ENCODE measurements at regions not wholly inside any gene's neighbourhood (a gene's known extent, or its start where the extent isn't known, plus 50 kb on each side); places are given as distances from the start of the nearest gene placed in this dataset.

- H2AFZ ChIP-seq (ENCODE audit: low read length), result no peak overlapping the region
Measured at GRCh38 chr2:221750316-221750715, 178.2 kb upstream of the EPHA4 start.

GRCh38 chr2:221747289-221747972 lies 175.3 kb upstream of the EPHA4 start:
- H3K4me1 ChIP-seq (ENCODE audit: insufficient read depth, low read length), result no peaks in the 10 kb centered on the region
- H3K9ac ChIP-seq (ENCODE audit: low read length), result no peak overlapping the region
- H4K20me1 ChIP-seq (ENCODE audit: low read length), result no peaks in the 10 kb centered on the region
- H3K9me2 ChIP-seq (replicated peaks; ENCODE audit: low read length), result no peaks in the 10 kb centered on the region
- H3K4me2 ChIP-seq (ENCODE audit: low read length), result no peak overlapping the region
- ChIA-PET CTCF (no interaction called here), POLR2A (ENCODE audit: unreplicated experiment) (no interaction called here)
- H3K79me2 ChIP-seq (ENCODE audit: low read length), result no peaks in the 10 kb centered on the region
- BruUV-seq (replicated peaks), result no TSS peak
- no peaks in the 10 kb centered on the region for H3K36me3 ChIP-seq (ENCODE audit: low read depth, low read length)
- H3F3A ChIP-seq (ENCODE audit: low read length, unreplicated experiment), result no peaks in the 10 kb centered on the region
- intact Hi-C loops (cut with micrococcal nuclease), result no loop called here
- H3K27me3 ChIP-seq (ENCODE audit: low read length), result no peaks in the 10 kb centered on the region
- TF ChIP-seq EZH2phosphoT487 (IDR thresholded peaks at IDR 0.05; ENCODE audit: borderline replicate concordance, low read length) (no peak), EZH2 (IDR thresholded peaks at IDR 0.05; ENCODE audit: low read length, unreplicated experiment) (no peak), CTCF (conservative IDR thresholded peaks at IDR 0.05; ENCODE audit: low read depth, low read length) (no peak)
- no peaks in the 10 kb centered on the region for H3K9me3 ChIP-seq (ENCODE audit: low read length)
- DNase-seq (no peak), ATAC-seq (no peak)
- no peak overlapping the region for H2AFZ ChIP-seq (ENCODE audit: low read length)
- no peak overlapping the region for H3K27ac ChIP-seq (ENCODE audit: low read length)
- H3K4me3 ChIP-seq (ENCODE audit: low read length), result no peak overlapping the region

More at GRCh38 chr2:221750316-221750715, 178.2 kb upstream of the EPHA4 start:
- Histone ChIP-seq H3K9me2 (replicated peaks; ENCODE audit: low read length) (no peaks in the 10 kb centered on the region), H3K36me3 (ENCODE audit: low read depth, low read length) (no peaks in the 10 kb centered on the region), H3K4me1 (ENCODE audit: insufficient read depth, low read length) (no peaks in the 10 kb centered on the region), H3K27ac (ENCODE audit: low read length) (no peak overlapping the region), H3K4me3 (ENCODE audit: low read length) (no peak overlapping the region), H3K79me2 (ENCODE audit: low read length) (no peaks in the 10 kb centered on the region), H3K27me3 (ENCODE audit: low read length) (no peaks in the 10 kb centered on the region), H3K9me3 (ENCODE audit: low read length) (no peaks in the 10 kb centered on the region), H3K4me2 (ENCODE audit: low read length) (no peak overlapping the region), H3F3A (ENCODE audit: low read length, unreplicated experiment) (no peaks in the 10 kb centered on the region), H3K9ac (ENCODE audit: low read length) (no peak overlapping the region), H4K20me1 (ENCODE audit: low read length) (no peaks in the 10 kb centered on the region)
- no peak for TF ChIP-seq EZH2 (IDR thresholded peaks at IDR 0.05; ENCODE audit: low read length, unreplicated experiment)
- no TSS peak for BruUV-seq (replicated peaks)
- intact Hi-C loops (cut with micrococcal nuclease), result no loop called here
- CTCF ChIA-PET, result no interaction called here
- no peak for DNase-seq
- POLR2A ChIA-PET (ENCODE audit: unreplicated experiment), result no interaction called here
- ATAC-seq, result no peak

GRCh38 chr2:221741496-221742211 lies 169.6 kb upstream of the EPHA4 start:
- ChIA-PET POLR2A (ENCODE audit: unreplicated experiment) (no interaction called here), CTCF (no interaction called here)
- intact Hi-C loops (cut with micrococcal nuclease), result no loop called here
- Histone ChIP-seq H3K27me3 (ENCODE audit: low read length) (peaks cover 7% of the 10 kb centered on the region; the same call in 1 of the 2 replicates), H3K79me2 (ENCODE audit: low read length) (no peaks in the 10 kb centered on the region), H2AFZ (ENCODE audit: low read length) (no peak overlapping the region), H4K20me1 (ENCODE audit: low read length) (no peaks in the 10 kb centered on the region), H3K4me1 (ENCODE audit: insufficient read depth, low read length) (no peaks in the 10 kb centered on the region), H3K27ac (ENCODE audit: low read length) (no peak overlapping the region), H3K4me3 (ENCODE audit: low read length) (no peak overlapping the region), H3K4me2 (ENCODE audit: low read length) (no peak overlapping the region), H3K36me3 (ENCODE audit: low read depth, low read length) (no peaks in the 10 kb centered on the region), H3F3A (ENCODE audit: low read length, unreplicated experiment) (no peaks in the 10 kb centered on the region), H3K9me2 (replicated peaks; ENCODE audit: low read length) (no peaks in the 10 kb centered on the region), H3K9ac (ENCODE audit: low read length) (no peak overlapping the region), H3K9me3 (ENCODE audit: low read length) (no peaks in the 10 kb centered on the region)
- no TSS peak for BruUV-seq (replicated peaks)
- DNase-seq (no peak), ATAC-seq (no peak)
- TF ChIP-seq CTCF (conservative IDR thresholded peaks at IDR 0.05; ENCODE audit: low read depth, low read length) (no peak), EZH2phosphoT487 (IDR thresholded peaks at IDR 0.05; ENCODE audit: borderline replicate concordance, low read length) (no peak), EZH2 (IDR thresholded peaks at IDR 0.05; ENCODE audit: low read length, unreplicated experiment) (no peak)
